Medulla oblongata (tissue), 1 donor: ENCODE measurements at regions not wholly inside any gene's neighbourhood (a gene's known extent, or its start where the extent isn't known, plus 50 kb on each side); places are given as distances from the start of the nearest gene placed in this dataset.
"Not testable (repeated sequence)": the region's sequence is repeated elsewhere in the genome, so short reads cannot be mapped to it uniquely, and the experiment has no call there.

ENCODE experiments used
- DNase-seq: peaks from one replicate; pipeline ENCODE4 v3.0.0-alpha.2; 2015; ENCODE audit errors: extremely low spot score

- DNase-seq: no peak
Observed at GRCh38 chr3:15851735-15852134, 54.0 kb upstream of the ANKRD28 start.

- peak; percentile 28 for DNase-seq
Observed at GRCh38 chr3:15858547-15859506, 61.0 kb upstream of the ANKRD28 start.

- DNase-seq: peak; percentile 92
Observed at GRCh38 chr3:15859507-15860013, 61.8 kb upstream of the ANKRD28 start.

GRCh38 chr3:15860014-15860934 lies 62.5 kb upstream of the ANKRD28 start:
- peak; percentile 54 for DNase-seq

- DNase-seq: no peak
Observed at GRCh38 chr3:15861163-15861562, 63.4 kb upstream of the ANKRD28 start.

- no peak for DNase-seq
Observed at GRCh38 chr3:15872807-15873206, 75.0 kb upstream of the ANKRD28 start.

GRCh38 chr3:15873415-15873814 lies 75.6 kb upstream of the ANKRD28 start:
- no peak for DNase-seq

- no peak for DNase-seq
Observed at GRCh38 chr3:15875016-15875689, 77.4 kb upstream of the ANKRD28 start.

GRCh38 chr3:15876669-15877068 lies 78.9 kb upstream of the ANKRD28 start:
- DNase-seq: no peak

- no peak for DNase-seq
Observed at GRCh38 chr3:15877813-15878212, 80.0 kb upstream of the ANKRD28 start.

- not testable (repeated sequence) for DNase-seq
Observed at GRCh38 chr3:15879787-15880186, 82.0 kb upstream of the ANKRD28 start.

- DNase-seq: no peak
Observed at GRCh38 chr3:15882577-15882976, 84.8 kb upstream of the ANKRD28 start.

GRCh38 chr3:15884132-15884531 lies 86.4 kb upstream of the ANKRD28 start:
- DNase-seq: no peak

- no peak for DNase-seq
Observed at GRCh38 chr3:15886521-15886920, 88.7 kb upstream of the ANKRD28 start.

- no peak for DNase-seq
Observed at GRCh38 chr3:15887261-15887660, 89.5 kb upstream of the ANKRD28 start.

GRCh38 chr3:15889936-15890335 lies 92.2 kb upstream of the ANKRD28 start:
- no peak for DNase-seq

- DNase-seq: no peak
Observed at GRCh38 chr3:15892311-15893227, 94.8 kb upstream of the ANKRD28 start.

GRCh38 chr3:15894382-15894781 lies 96.6 kb upstream of the ANKRD28 start:
- no peak for DNase-seq

- DNase-seq: no peak
Observed at GRCh38 chr3:15896500-15896899, 98.7 kb upstream of the ANKRD28 start.

- no peak for DNase-seq
Observed at GRCh38 chr3:15899388-15899787, 101.6 kb upstream of the ANKRD28 start.

GRCh38 chr3:15903164-15903563 lies 105.4 kb upstream of the ANKRD28 start:
- peak; percentile 44 for DNase-seq
